ENCODE measurements at regions not wholly inside any gene's neighbourhood (a gene's known extent, or its start where the extent isn't known, plus 50 kb on each side); places are given as distances from the start of the nearest gene placed in this dataset.

DNA sequence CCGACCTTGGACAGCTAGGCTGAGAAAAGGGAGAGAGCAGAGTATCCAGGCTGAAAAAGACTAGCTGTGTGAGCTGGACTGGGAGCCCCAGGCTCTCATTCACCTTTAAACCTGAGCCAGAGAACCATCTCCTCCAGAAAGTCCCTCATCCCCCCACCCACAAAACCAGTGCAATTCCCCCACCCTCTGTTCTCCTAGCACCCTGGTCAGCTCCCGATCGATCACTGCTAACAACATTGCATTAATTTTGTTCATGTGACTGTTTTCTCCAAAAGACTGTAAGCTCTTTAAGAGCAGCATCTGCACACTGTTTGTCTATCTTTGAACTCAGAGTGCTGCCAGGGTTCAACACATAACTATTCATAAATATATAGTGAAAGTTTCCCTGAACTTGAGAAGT, 67.1 kb upstream of the NFASC start:
- no peak for DNase-seq (ENCODE audit: low read depth)
- Histone ChIP-seq H3K36me3 (ENCODE audit: control insufficient read depth, insufficient read depth, low read length, severe bottlenecking) (no peaks in the 10 kb centered on the region), H3K9me3 (ENCODE audit: control insufficient read depth, low read length) (no peaks in the 10 kb centered on the region), H3K4me1 (ENCODE audit: control insufficient read depth, insufficient read depth, low read length) (peaks cover 3% of the 10 kb centered on the region), H3K9ac (ENCODE audit: low read length) (no peak overlapping the region), H3K4me3 (ENCODE audit: low read length) (no peak overlapping the region), H3K27me3 (replicated peaks; ENCODE audit: control insufficient read depth, insufficient read depth, low read length) (peaks cover 55% of the 10 kb centered on the region)

DNA sequence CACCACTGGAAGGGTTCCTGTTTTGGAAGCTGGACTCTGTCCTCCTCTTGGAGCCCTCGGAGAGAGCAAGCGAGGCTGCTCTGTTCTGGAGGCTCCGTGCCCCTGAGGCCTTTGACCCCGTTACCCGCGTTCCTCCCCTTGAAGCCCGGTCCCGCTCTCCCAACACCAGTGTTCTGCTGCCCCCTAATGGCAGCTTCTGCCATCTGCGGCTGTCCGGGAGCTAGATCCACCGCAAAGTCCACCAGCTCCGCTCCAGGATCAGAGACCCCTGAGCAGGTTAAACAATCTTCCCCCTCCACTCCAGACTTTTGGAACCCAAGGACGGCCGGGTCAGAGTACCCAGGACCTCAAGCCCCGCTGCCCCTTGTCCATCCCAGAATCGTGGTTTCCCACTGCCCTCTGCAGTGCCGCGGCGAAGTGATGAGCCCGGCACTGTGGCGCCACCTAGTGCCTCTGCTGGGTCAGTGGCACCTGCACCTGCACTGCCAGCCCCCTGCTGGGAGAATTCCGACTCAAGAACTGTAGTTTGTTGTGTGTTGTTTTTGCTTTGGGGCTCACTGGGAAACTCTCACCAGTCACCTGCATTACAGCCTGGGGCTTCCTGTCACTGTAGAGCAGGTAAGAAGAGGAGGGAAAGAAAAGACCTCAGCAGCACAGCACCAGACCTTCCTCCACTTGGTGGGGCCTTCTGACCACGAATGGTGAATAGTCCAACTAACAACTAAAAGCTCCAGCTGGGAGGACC, 63.5 kb upstream of the NFASC start:
- Histone ChIP-seq H3K4me1 (ENCODE audit: control insufficient read depth, insufficient read depth, low read length) (no peaks in the 10 kb centered on the region), H3K36me3 (ENCODE audit: control insufficient read depth, insufficient read depth, low read length, severe bottlenecking) (no peaks in the 10 kb centered on the region), H3K9ac (ENCODE audit: low read length) (peak overlapping the region; percentile 38), H3K27me3 (replicated peaks; ENCODE audit: control insufficient read depth, insufficient read depth, low read length) (peaks cover 23% of the 10 kb centered on the region), H3K9me3 (ENCODE audit: control insufficient read depth, low read length) (no peaks in the 10 kb centered on the region), H3K4me3 (ENCODE audit: low read length) (peak overlapping the region; percentile 82)
- peak; percentile 90 for DNase-seq (ENCODE audit: low read depth)

GRCh38 chr1:204809488-204809887, 61.2 kb upstream of the NFASC start:
- H3K9ac ChIP-seq (ENCODE audit: low read length): no peak overlapping the region
- peaks cover 10% of the 10 kb centered on the region for H3K27me3 ChIP-seq (replicated peaks; ENCODE audit: control insufficient read depth, insufficient read depth, low read length)
- DNase-seq (ENCODE audit: low read depth): no peak
- no peaks in the 10 kb centered on the region for H3K9me3 ChIP-seq (ENCODE audit: control insufficient read depth, low read length)
- no peaks in the 10 kb centered on the region for H3K4me1 ChIP-seq (ENCODE audit: control insufficient read depth, insufficient read depth, low read length)
- H3K36me3 ChIP-seq (ENCODE audit: control insufficient read depth, insufficient read depth, low read length, severe bottlenecking): no peaks in the 10 kb centered on the region
- no peak overlapping the region for H3K4me3 ChIP-seq (ENCODE audit: low read length)

DNA sequence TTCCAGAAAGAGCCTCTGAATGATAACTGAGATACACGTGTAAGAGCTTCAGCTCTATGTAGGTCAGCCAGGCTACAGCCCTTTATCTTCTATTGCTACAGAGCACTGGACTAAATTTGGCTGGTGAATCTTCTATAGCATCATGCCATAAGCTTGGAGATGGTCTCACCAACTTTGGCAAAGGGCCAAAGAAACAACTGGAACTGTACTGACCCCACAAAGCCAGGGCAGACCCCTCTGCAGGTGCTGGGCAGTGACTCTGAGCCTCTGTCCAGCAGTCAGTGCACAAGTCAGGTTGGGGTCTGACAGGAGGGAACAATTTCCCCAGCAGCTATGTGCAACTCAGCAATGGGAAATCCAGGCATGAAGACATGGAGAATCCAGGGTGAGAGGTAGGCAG, 57.8 kb upstream of the NFASC start:
- Histone ChIP-seq H3K9ac (ENCODE audit: low read length) (no peak overlapping the region), H3K9me3 (ENCODE audit: control insufficient read depth, low read length) (no peaks in the 10 kb centered on the region), H3K36me3 (ENCODE audit: control insufficient read depth, insufficient read depth, low read length, severe bottlenecking) (no peaks in the 10 kb centered on the region), H3K4me3 (ENCODE audit: low read length) (no peak overlapping the region), H3K27me3 (replicated peaks; ENCODE audit: control insufficient read depth, insufficient read depth, low read length) (peaks cover 27% of the 10 kb centered on the region), H3K4me1 (ENCODE audit: control insufficient read depth, insufficient read depth, low read length) (no peaks in the 10 kb centered on the region)
- no peak for DNase-seq (ENCODE audit: low read depth)

GRCh38 chr1:204813522-204813921, 57.1 kb upstream of the NFASC start:
- H3K36me3 ChIP-seq (ENCODE audit: control insufficient read depth, insufficient read depth, low read length, severe bottlenecking): no peaks in the 10 kb centered on the region
- no peak overlapping the region for H3K9ac ChIP-seq (ENCODE audit: low read length)
- peaks cover 27% of the 10 kb centered on the region for H3K27me3 ChIP-seq (replicated peaks; ENCODE audit: control insufficient read depth, insufficient read depth, low read length)
- H3K4me3 ChIP-seq (ENCODE audit: low read length): no peak overlapping the region
- DNase-seq (ENCODE audit: low read depth): no peak
- H3K9me3 ChIP-seq (ENCODE audit: control insufficient read depth, low read length): no peaks in the 10 kb centered on the region
- no peaks in the 10 kb centered on the region for H3K4me1 ChIP-seq (ENCODE audit: control insufficient read depth, insufficient read depth, low read length)

DNA sequence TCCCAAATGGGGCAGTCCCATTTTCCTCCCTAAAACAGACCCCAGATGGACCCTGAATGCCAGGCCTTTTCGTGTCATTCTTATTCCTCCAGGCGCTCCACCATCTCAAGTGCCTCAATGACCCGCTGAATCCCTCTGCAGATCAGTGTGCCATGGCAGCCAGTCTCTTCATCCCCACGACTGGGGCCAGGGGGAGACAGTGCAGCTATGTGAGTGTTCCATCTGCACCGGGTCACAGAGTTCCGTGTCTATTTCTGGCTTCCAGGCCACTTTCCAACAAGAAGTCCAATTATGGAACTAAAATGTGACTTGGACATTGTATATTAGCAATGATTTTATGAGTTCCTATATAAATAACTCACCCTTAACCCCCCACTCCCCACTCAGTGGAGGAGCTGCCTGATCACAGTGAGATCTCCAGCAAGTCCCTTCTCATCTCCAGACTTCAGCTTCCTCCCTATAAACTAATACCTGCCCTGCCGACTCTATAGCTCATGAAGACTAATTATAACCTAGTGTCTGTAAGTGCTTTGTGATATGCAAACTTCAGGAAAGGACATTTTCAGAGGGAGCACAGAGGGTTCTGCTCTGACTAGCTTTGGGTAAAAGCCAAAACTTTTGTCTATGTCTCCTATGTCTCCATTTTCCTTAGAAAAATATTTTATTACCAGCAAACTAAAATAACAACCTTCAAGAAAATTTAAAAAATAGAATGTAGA, 56.3 kb upstream of the NFASC start:
- DNase-seq (ENCODE audit: low read depth): no peak
- H3K9me3 ChIP-seq (ENCODE audit: control insufficient read depth, low read length): no peaks in the 10 kb centered on the region
- H3K9ac ChIP-seq (ENCODE audit: low read length): no peak overlapping the region
- peaks cover 33% of the 10 kb centered on the region for H3K27me3 ChIP-seq (replicated peaks; ENCODE audit: control insufficient read depth, insufficient read depth, low read length)
- H3K4me3 ChIP-seq (ENCODE audit: low read length): no peak overlapping the region
- H3K36me3 ChIP-seq (ENCODE audit: control insufficient read depth, insufficient read depth, low read length, severe bottlenecking): no peaks in the 10 kb centered on the region
- H3K4me1 ChIP-seq (ENCODE audit: control insufficient read depth, insufficient read depth, low read length): no peaks in the 10 kb centered on the region

GRCh38 chr1:204817341-204817740, 53.3 kb upstream of the NFASC start:
- H3K27me3 ChIP-seq (replicated peaks; ENCODE audit: control insufficient read depth, insufficient read depth, low read length): peaks cover 35% of the 10 kb centered on the region
- no peaks in the 10 kb centered on the region for H3K36me3 ChIP-seq (ENCODE audit: control insufficient read depth, insufficient read depth, low read length, severe bottlenecking)
- H3K9me3 ChIP-seq (ENCODE audit: control insufficient read depth, low read length): no peaks in the 10 kb centered on the region
- DNase-seq (ENCODE audit: low read depth): no peak
- H3K9ac ChIP-seq (ENCODE audit: low read length): no peak overlapping the region
- H3K4me1 ChIP-seq (ENCODE audit: control insufficient read depth, insufficient read depth, low read length): no peaks in the 10 kb centered on the region
- H3K4me3 ChIP-seq (ENCODE audit: low read length): no peak overlapping the region

DNA sequence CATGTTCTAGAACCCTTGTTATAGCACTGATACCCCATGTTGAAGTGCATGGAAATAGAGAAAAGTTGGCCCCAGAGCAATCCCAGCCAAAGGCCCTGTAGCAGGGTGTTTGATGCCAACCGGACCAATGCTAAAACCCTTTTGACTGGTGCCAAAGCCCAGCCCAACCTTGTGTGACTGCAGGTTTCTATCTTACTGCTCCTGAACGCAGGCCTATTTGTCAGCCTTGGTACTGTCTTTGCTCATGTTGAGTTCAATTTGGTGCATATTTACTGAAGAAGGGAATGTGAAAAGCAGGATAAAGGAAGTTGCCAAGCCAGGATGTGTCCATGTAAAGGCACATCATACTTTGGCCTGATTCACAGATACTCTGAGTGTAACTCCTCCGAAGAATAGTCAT, 51.7 kb upstream of the NFASC start:
- Histone ChIP-seq H3K9ac (ENCODE audit: low read length) (no peak overlapping the region), H3K27me3 (replicated peaks; ENCODE audit: control insufficient read depth, insufficient read depth, low read length) (peaks cover 34% of the 10 kb centered on the region), H3K4me3 (ENCODE audit: low read length) (no peak overlapping the region), H3K4me1 (ENCODE audit: control insufficient read depth, insufficient read depth, low read length) (no peaks in the 10 kb centered on the region), H3K9me3 (ENCODE audit: control insufficient read depth, low read length) (no peaks in the 10 kb centered on the region), H3K36me3 (ENCODE audit: control insufficient read depth, insufficient read depth, low read length, severe bottlenecking) (no peaks in the 10 kb centered on the region)
- DNase-seq (ENCODE audit: low read depth): no peak

DNA sequence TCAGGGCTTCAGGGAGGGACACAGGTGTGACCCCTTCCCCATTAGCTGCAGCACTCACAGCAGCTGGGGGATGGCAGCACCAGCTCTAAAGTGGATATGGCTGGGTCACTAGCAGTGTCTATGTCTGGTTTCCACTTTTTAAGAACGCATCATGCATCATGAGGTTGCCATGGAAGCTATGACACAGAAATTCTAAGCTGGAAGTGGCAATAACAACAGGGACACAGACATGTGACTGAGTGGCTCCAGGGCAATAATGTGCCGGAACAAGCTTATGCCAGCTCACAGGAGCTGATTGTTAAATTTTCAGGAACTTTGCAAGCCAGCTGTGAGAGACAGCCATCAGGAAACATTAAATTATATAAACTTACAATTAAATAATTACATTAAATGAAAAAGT, 51.2 kb upstream of the NFASC start:
- DNase-seq (ENCODE audit: low read depth): no peak
- no peak overlapping the region for H3K4me3 ChIP-seq (ENCODE audit: low read length)
- H3K9me3 ChIP-seq (ENCODE audit: control insufficient read depth, low read length): no peaks in the 10 kb centered on the region
- peaks cover 33% of the 10 kb centered on the region for H3K27me3 ChIP-seq (replicated peaks; ENCODE audit: control insufficient read depth, insufficient read depth, low read length)
- no peaks in the 10 kb centered on the region for H3K36me3 ChIP-seq (ENCODE audit: control insufficient read depth, insufficient read depth, low read length, severe bottlenecking)
- no peaks in the 10 kb centered on the region for H3K4me1 ChIP-seq (ENCODE audit: control insufficient read depth, insufficient read depth, low read length)
- H3K9ac ChIP-seq (ENCODE audit: low read length): no peak overlapping the region
